ENCODE measurements at regions not wholly inside any gene's neighbourhood (a gene's known extent, or its start where the extent isn't known, plus 50 kb on each side); places are given as distances from the start of the nearest gene placed in this dataset.

GRCh38 chr5:74394528-74394915, 246.0 kb downstream of the ENC1 start:
- ChIA-PET POLR2A (interaction anchor here (0.7 to 1.7 kb wide), 3 partner anchors 246 to 249 kb away, joined by 3 to 6 read pairs (median 4); partner anchors contain the start of gene ENC1), CTCF (interaction anchor here (0.6 to 2.3 kb wide), 8 partner anchors 10 to 448 kb away, joined by 3 to 7 read pairs (median 4); no protein-coding TSS in a partner anchor)
- no peaks in the 10 kb centered on the region for H3K9me3 ChIP-seq (ENCODE audit: control insufficient read depth, insufficient read depth, low read depth, low read length)
- no peak for TF ChIP-seq ZNF354C (tag by site-specific recombination; IDR thresholded peaks at IDR 0.05; ENCODE audit: borderline replicate concordance, low read depth)
- TF ChIP-seq ZNF76 (tag by site-specific recombination; IDR thresholded peaks at IDR 0.05; ENCODE audit: borderline replicate concordance, low read depth), result no peak
- TF ChIP-seq, protein P1, sequence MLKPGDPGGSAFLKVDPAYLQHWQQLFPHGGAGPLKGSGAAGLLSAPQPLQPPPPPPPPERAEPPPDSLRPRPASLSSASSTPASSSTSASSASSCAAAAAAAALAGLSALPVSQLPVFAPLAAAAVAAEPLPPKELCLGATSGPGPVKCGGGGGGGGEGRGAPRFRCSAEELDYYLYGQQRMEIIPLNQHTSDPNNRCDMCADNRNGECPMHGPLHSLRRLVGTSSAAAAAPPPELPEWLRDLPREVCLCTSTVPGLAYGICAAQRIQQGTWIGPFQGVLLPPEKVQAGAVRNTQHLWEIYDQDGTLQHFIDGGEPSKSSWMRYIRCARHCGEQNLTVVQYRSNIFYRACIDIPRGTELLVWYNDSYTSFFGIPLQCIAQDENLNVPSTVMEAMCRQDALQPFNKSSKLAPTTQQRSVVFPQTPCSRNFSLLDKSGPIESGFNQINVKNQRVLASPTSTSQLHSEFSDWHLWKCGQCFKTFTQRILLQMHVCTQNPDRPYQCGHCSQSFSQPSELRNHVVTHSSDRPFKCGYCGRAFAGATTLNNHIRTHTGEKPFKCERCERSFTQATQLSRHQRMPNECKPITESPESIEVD (tag by site-specific recombination; IDR thresholded peaks at IDR 0.05), result no peak
- TF ChIP-seq ZNF174 (tag by site-specific recombination; IDR thresholded peaks at IDR 0.05), result no peak
- no peak for TF ChIP-seq ZNF132 (tag by site-specific recombination; IDR thresholded peaks at IDR 0.05; ENCODE audit: borderline replicate concordance)
- no peak for TF ChIP-seq ZNF654 (tag by site-specific recombination; IDR thresholded peaks at IDR 0.05; ENCODE audit: low read depth)
- no peak for TF ChIP-seq ZNF558 (tag by site-specific recombination; IDR thresholded peaks at IDR 0.05)
- TF ChIP-seq ZSCAN23 (tag by site-specific recombination; IDR thresholded peaks at IDR 0.05), result no peak
- no peak for TF ChIP-seq ZEB2 (tag by site-specific recombination; IDR thresholded peaks at IDR 0.05)
- TF ChIP-seq PRDM1 (tag by site-specific recombination; IDR thresholded peaks at IDR 0.05), result no peak
- TF ChIP-seq, protein P2, sequence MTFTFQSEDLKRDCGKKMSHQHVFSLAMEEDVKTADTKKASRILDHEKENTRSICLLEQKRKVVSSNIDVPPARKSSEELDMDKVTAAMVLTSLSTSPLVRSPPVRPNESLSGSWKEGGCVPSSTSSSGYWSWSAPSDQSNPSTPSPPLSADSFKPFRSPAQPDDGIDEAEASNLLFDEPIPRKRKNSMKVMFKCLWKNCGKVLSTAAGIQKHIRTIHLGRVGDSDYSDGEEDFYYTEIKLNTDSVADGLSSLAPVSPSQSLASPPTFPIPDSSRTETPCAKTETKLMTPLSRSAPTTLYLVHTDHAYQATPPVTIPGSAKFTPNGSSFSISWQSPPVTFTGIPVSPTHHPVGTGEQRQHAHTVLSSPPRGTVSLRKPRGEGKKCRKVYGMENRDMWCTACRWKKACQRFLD (tag by site-specific recombination; IDR thresholded peaks at IDR 0.05), result no peak
- no peak for TF ChIP-seq ZNF501 (tag by site-specific recombination; IDR thresholded peaks at IDR 0.05)
- TF ChIP-seq REPIN1 (tag by site-specific recombination; IDR thresholded peaks at IDR 0.05; ENCODE audit: low read depth), result no peak
- no peak overlapping the region for H3K27ac ChIP-seq (ENCODE audit: extremely low read depth, low read depth, low read length)
- H3K36me3 ChIP-seq (ENCODE audit: control insufficient read depth in 2 of 2, insufficient read depth in 1 of 2, low read length in 2 of 2), result no peaks in the 10 kb centered on the region
- peaks cover 12% of the 10 kb centered on the region for H3K4me1 ChIP-seq (ENCODE audit: control insufficient read depth, insufficient read depth, low read length)
- no peak overlapping the region for H3K4me3 ChIP-seq (ENCODE audit: low read depth, low read length)

DNA sequence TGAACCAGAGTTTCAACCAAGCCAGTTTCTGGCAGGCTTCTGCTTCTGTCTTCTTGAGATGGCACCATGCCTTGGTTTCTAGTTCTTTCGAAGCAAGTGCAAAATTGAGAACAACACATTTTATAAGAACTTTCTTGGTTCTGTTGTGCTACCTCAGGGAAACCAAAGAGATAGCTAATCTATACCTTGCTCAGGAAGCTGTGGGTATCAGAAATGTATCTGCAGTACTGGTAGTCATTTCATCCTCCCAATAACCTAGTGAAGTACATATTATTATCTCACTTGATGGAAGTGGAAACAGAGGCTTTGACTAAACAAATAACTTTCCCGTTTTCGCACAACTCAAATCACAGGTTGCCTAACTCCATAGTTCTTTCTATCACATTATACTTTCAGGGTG, 246.6 kb downstream of the ENC1 start:
- ChIA-PET POLR2A (interaction anchor here (0.7 kb wide), 1 partner anchor 247 kb away, joined by 3 read pairs; the partner anchor contains the start of gene ENC1), CTCF (interaction anchor here (0.6 to 2.3 kb wide), 4 partner anchors 13 to 266 kb away, joined by 3 to 7 read pairs (median 4); no protein-coding TSS in a partner anchor)
- Histone ChIP-seq H3K9me3 (ENCODE audit: control insufficient read depth, insufficient read depth, low read depth, low read length) (no peaks in the 10 kb centered on the region), H3K36me3 (ENCODE audit: control insufficient read depth in 2 of 2, insufficient read depth in 1 of 2, low read length in 2 of 2) (no peaks in the 10 kb centered on the region), H3K4me1 (ENCODE audit: control insufficient read depth, insufficient read depth, low read length) (peaks cover 12% of the 10 kb centered on the region), H3K27ac (ENCODE audit: extremely low read depth, low read depth, low read length) (no peak overlapping the region), H3K4me3 (ENCODE audit: low read depth, low read length) (no peak overlapping the region)
- TF ChIP-seq ELK4 (IDR thresholded peaks at IDR 0.05; ENCODE audit: borderline replicate concordance, low read depth, low read length), result no peak
- TF ChIP-seq ZNF280D (tag by site-specific recombination; IDR thresholded peaks at IDR 0.05), result no peak
- TF ChIP-seq ZNF561 (tag by site-specific recombination; IDR thresholded peaks at IDR 0.05; ENCODE audit: borderline replicate concordance), result no peak
- no peak for TF ChIP-seq ZNF114 (tag by site-specific recombination; IDR thresholded peaks at IDR 0.05)
- TF ChIP-seq, protein P3, sequence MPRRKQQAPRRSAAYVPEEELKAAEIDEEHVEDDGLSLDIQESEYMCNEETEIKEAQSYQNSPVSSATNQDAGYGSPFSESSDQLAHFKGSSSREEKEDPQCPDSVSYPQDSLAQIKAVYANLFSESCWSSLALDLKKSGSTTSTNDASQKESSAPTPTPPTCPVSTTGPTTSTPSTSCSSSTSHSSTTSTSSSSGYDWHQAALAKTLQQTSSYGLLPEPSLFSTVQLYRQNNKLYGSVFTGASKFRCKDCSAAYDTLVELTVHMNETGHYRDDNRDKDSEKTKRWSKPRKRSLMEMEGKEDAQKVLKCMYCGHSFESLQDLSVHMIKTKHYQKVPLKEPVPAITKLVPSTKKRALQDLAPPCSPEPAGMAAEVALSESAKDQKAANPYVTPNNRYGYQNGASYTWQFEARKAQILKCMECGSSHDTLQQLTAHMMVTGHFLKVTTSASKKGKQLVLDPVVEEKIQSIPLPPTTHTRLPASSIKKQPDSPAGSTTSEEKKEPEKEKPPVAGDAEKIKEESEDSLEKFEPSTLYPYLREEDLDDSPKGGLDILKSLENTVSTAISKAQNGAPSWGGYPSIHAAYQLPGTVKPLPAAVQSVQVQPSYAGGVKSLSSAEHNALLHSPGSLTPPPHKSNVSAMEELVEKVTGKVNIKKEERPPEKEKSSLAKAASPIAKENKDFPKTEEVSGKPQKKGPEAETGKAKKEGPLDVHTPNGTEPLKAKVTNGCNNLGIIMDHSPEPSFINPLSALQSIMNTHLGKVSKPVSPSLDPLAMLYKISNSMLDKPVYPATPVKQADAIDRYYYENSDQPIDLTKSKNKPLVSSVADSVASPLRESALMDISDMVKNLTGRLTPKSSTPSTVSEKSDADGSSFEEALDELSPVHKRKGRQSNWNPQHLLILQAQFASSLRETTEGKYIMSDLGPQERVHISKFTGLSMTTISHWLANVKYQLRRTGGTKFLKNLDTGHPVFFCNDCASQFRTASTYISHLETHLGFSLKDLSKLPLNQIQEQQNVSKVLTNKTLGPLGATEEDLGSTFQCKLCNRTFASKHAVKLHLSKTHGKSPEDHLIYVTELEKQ (tag by site-specific recombination; IDR thresholded peaks at IDR 0.05; ENCODE audit: borderline replicate concordance), result no peak
- no peak for TF ChIP-seq MYNN (tag by site-specific recombination; IDR thresholded peaks at IDR 0.05; ENCODE audit: borderline replicate concordance)
- TF ChIP-seq ZNF266 (tag by site-specific recombination; IDR thresholded peaks at IDR 0.05; ENCODE audit: low read depth), result no peak
- TF ChIP-seq SCRT2 (tag by site-specific recombination; IDR thresholded peaks at IDR 0.05), result no peak
- no peak for TF ChIP-seq ZNF133 (tag by site-specific recombination; IDR thresholded peaks at IDR 0.05)
- no peak for TF ChIP-seq GLI2 (tag by site-specific recombination; IDR thresholded peaks at IDR 0.05; ENCODE audit: borderline replicate concordance, low read depth)
- TF ChIP-seq ZNF629 (tag by site-specific recombination; IDR thresholded peaks at IDR 0.05), result no peak

All from HEK293 (cell line).